ENCODE measurements at regions not wholly inside any gene's neighbourhood (a gene's known extent, or its start where the extent isn't known, plus 50 kb on each side); places are given as distances from the start of the nearest gene placed in this dataset.

- Histone ChIP-seq H3K9ac (ENCODE audit: low read depth in 2 of 2, low read length in 2 of 2) (no peak overlapping the region), H3K4me3 (no peak overlapping the region), H3K4me1 (no peaks in the 10 kb centered on the region), H3K27me3 (no peaks in the 10 kb centered on the region), H3K36me3 (no peaks in the 10 kb centered on the region), H3K27ac (no peak overlapping the region), H3K9me3 (no peaks in the 10 kb centered on the region)
- TF ChIP-seq CTCF (IDR thresholded peaks at IDR 0.05): no peak
- intact Hi-C loops (cut with DNase I): no loop called here
- no peak for DNase-seq
Observed at GRCh38 chr11:13896981-13897353, 65.6 kb upstream of the SPON1 start.

- H3K9ac ChIP-seq (ENCODE audit: low read depth in 2 of 2, low read length in 2 of 2): no peak overlapping the region
- intact Hi-C loops (cut with DNase I): no loop called here
- no peaks in the 10 kb centered on the region for H3K36me3 ChIP-seq
- H3K27me3 ChIP-seq: no peaks in the 10 kb centered on the region
- DNase-seq: no peak
- no peaks in the 10 kb centered on the region for H3K9me3 ChIP-seq
- H3K4me1 ChIP-seq: no peaks in the 10 kb centered on the region
- TF ChIP-seq CTCF (IDR thresholded peaks at IDR 0.05): no peak
- no peak overlapping the region for H3K4me3 ChIP-seq
- H3K27ac ChIP-seq: no peak overlapping the region
Observed at GRCh38 chr11:13897646-13898276, 64.8 kb upstream of the SPON1 start.

GRCh38 chr11:13899603-13900002, 62.9 kb upstream of the SPON1 start:
- H3K36me3 ChIP-seq: no peaks in the 10 kb centered on the region
- DNase-seq: no peak
- H3K9me3 ChIP-seq: no peaks in the 10 kb centered on the region
- no peak overlapping the region for H3K4me3 ChIP-seq
- H3K27me3 ChIP-seq: no peaks in the 10 kb centered on the region
- no peak for TF ChIP-seq CTCF (IDR thresholded peaks at IDR 0.05)
- intact Hi-C loops (cut with DNase I): no loop called here
- no peaks in the 10 kb centered on the region for H3K4me1 ChIP-seq
- H3K27ac ChIP-seq: no peak overlapping the region
- H3K9ac ChIP-seq (ENCODE audit: low read depth in 2 of 2, low read length in 2 of 2): no peak overlapping the region

GRCh38 chr11:13902523-13902922, 60.0 kb upstream of the SPON1 start:
- no peak for TF ChIP-seq CTCF (IDR thresholded peaks at IDR 0.05)
- no peak overlapping the region for H3K27ac ChIP-seq
- no peaks in the 10 kb centered on the region for H3K9me3 ChIP-seq
- DNase-seq: no peak
- no peaks in the 10 kb centered on the region for H3K36me3 ChIP-seq
- no peaks in the 10 kb centered on the region for H3K27me3 ChIP-seq
- no peak overlapping the region for H3K9ac ChIP-seq (ENCODE audit: low read depth in 2 of 2, low read length in 2 of 2)
- H3K4me3 ChIP-seq: no peak overlapping the region
- intact Hi-C loops (cut with DNase I): no loop called here
- H3K4me1 ChIP-seq: no peaks in the 10 kb centered on the region

GRCh38 chr11:13905137-13905781, 57.3 kb upstream of the SPON1 start:
- H3K36me3 ChIP-seq: no peaks in the 10 kb centered on the region
- no peak overlapping the region for H3K27ac ChIP-seq
- TF ChIP-seq CTCF (IDR thresholded peaks at IDR 0.05): no peak
- no peak overlapping the region for H3K9ac ChIP-seq (ENCODE audit: low read depth in 2 of 2, low read length in 2 of 2)
- H3K4me1 ChIP-seq: no peaks in the 10 kb centered on the region
- intact Hi-C loops (cut with DNase I): no loop called here
- no peaks in the 10 kb centered on the region for H3K9me3 ChIP-seq
- no peak overlapping the region for H3K4me3 ChIP-seq
- no peak for DNase-seq
- no peaks in the 10 kb centered on the region for H3K27me3 ChIP-seq
